Tibial artery (tissue), 4 donors: ENCODE measurements at regions not wholly inside any gene's neighbourhood (a gene's known extent, or its start where the extent isn't known, plus 50 kb on each side); places are given as distances from the start of the nearest gene placed in this dataset.

ENCODE experiments used
- DNase-seq, 2 donors: peaks; one replicate each; pipeline ENCODE4 v3.0.0-alpha.2; 2019
- H3K27ac ChIP-seq, 2 donors: fragments of 200-600 bp; sonication (generic) in 1 of 2; 1 replicate in 1 of 2; 2 replicates in 1 of 2; pipeline ENCODE4 v1.5.1; 2018 to 2019; ENCODE audit warnings: mild to moderate bottlenecking in 1 of 2
- H3K27me3 ChIP-seq, 2 donors: fragments of 200-600 bp; sonication (generic) in 1 of 2; one replicate each; pipeline versions ENCODE4 v1.5.1 to v1.6.0; 2016 to 2019
- H3K36me3 ChIP-seq, 3 donors: fragments of 200-600 bp; sonication (generic) in 2 of 3; one replicate each; pipeline ENCODE4 v1.5.1; 2016 to 2019; ENCODE audit warnings: mild to moderate bottlenecking in 2 of 3
- H3K4me1 ChIP-seq, 4 donors: fragments of 200-600 bp; sonication (generic) in 2 of 4; 1 replicate in 3 of 4; 2 replicates in 1 of 4; pipeline ENCODE4 v1.5.1; 2016 to 2019
- H3K4me3 ChIP-seq, 2 donors: fragments of 200-600 bp; sonication (generic) in 1 of 2; 1 replicate in 1 of 2; 2 replicates in 1 of 2; pipeline ENCODE4 v1.5.1; 2018 to 2019; ENCODE audit warnings: mild to moderate bottlenecking in 2 of 2
- H3K9me3 ChIP-seq, 3 donors: fragments of 200-600 bp; sonication (generic) in 1 of 3; one replicate each; pipeline ENCODE4 v1.5.1; 2016 to 2019
- intact Hi-C: fragments of 100-400 bp; cut with DNase I; formaldehyde crosslinking; loops from one replicate; pipeline ENCODE4 v1.15.0; 2023; ENCODE audit warnings: low total_unique reads
- TF ChIP-seq, protein P1 (sequence below), 2 experiments: fragments of 200-600 bp in 1 of 2; fragments of 450-650 bp in 1 of 2; IDR thresholded peaks; one replicate each; pipeline ENCODE4 v1.5.1; 2017 to 2019; ENCODE audit warnings: antibody characterized with exemption in 2 of 2, mild to moderate bottlenecking in 1 of 2, moderate library complexity in 1 of 2

DNA sequence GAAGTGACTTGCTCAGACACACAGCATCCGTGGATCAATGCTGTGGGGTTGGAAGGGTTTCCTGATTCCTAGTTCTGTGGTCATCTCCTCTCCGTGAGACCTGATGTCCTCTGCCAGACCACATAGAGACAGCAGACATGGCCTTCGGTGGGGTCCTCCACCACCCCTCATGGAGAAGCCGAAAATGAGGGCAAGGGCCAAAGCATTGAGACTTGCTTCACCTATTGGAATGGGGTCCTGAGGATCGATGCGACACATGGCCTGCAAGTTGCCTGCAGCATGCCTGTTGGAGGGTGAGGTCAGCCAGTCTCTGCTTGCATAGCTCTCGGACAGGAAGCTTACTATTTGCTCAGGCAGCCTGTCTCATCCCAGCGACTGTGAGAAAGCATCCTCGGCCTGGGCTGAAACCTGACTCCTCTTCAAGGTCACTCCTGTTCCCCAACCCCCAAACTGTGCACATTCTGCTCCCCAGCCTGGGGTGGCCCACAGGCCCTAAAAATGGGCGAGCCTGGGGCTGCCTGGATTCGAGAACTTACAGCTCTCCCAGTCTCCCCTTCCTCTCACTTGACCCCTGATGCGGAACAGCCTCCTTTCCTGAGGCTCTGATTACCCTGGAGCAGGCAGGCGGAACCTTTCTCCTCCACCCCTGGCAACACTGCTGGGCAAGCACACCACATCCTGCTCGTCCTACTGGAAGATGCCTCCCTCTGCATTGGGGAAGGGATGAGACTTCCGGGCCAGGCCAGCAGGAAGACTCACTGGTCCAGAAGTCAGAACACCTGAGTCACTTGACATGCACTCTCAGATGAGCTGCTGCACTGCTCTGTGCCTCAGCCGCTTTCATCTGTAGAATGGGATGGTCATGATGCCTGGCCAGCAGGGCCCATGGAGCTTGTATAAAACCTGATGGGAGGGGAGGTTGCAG lies 186.9 kb downstream of the RGS3 start:
- Histone ChIP-seq H3K27me3 (no peaks in the 10 kb centered on the region), H3K4me1 (peaks cover 0 to 28% (median 16%) of the 10 kb centered on the region in 4 donors), H3K27ac (no peak overlapping the region), H3K4me3 (no peak overlapping the region), H3K36me3 (no peaks in the 10 kb centered on the region), H3K9me3 (no peaks in the 10 kb centered on the region)
- TF ChIP-seq, protein P1, sequence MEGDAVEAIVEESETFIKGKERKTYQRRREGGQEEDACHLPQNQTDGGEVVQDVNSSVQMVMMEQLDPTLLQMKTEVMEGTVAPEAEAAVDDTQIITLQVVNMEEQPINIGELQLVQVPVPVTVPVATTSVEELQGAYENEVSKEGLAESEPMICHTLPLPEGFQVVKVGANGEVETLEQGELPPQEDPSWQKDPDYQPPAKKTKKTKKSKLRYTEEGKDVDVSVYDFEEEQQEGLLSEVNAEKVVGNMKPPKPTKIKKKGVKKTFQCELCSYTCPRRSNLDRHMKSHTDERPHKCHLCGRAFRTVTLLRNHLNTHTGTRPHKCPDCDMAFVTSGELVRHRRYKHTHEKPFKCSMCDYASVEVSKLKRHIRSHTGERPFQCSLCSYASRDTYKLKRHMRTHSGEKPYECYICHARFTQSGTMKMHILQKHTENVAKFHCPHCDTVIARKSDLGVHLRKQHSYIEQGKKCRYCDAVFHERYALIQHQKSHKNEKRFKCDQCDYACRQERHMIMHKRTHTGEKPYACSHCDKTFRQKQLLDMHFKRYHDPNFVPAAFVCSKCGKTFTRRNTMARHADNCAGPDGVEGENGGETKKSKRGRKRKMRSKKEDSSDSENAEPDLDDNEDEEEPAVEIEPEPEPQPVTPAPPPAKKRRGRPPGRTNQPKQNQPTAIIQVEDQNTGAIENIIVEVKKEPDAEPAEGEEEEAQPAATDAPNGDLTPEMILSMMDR (IDR thresholded peaks at IDR 0.05): no peak
- intact Hi-C loops: loop anchor here (10.0 kb wide), 1 partner anchor 376 kb away; the partner anchor contains the start of genes CDC26 and PRPF4
- DNase-seq: no peak

DNA sequence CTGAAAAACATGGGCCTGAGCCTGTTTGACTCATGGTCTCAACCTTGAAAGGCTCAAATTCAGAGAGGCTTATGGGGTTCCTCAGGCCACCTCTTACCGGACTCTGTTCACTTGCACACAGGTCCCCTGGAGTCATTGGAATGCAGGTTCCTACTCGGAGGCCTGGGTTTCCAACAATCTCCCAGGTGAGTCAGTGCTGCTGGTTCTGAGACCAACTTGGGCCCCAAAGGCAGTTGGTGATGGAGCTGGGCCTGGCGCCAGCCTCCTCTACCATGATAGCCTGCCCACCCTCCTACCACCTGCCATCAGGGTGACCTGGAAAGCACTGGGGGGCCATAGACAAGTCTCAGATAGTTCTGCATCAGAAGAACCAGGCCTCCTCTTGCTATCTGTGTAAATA lies 188.4 kb downstream of the RGS3 start:
- Histone ChIP-seq H3K36me3 (no peaks in the 10 kb centered on the region), H3K4me3 (no peak overlapping the region), H3K27ac (no peak overlapping the region), H3K27me3 (no peaks in the 10 kb centered on the region), H3K9me3 (no peaks in the 10 kb centered on the region), H3K4me1 (peaks cover 0 to 28% (median 16%) of the 10 kb centered on the region in 4 donors)
- TF ChIP-seq, protein P1 (IDR thresholded peaks at IDR 0.05): no peak
- intact Hi-C loops: loop anchor here (10.0 kb wide), 1 partner anchor 377 kb away; the partner anchor contains the start of genes CDC26 and PRPF4
- DNase-seq: no peak

DNA sequence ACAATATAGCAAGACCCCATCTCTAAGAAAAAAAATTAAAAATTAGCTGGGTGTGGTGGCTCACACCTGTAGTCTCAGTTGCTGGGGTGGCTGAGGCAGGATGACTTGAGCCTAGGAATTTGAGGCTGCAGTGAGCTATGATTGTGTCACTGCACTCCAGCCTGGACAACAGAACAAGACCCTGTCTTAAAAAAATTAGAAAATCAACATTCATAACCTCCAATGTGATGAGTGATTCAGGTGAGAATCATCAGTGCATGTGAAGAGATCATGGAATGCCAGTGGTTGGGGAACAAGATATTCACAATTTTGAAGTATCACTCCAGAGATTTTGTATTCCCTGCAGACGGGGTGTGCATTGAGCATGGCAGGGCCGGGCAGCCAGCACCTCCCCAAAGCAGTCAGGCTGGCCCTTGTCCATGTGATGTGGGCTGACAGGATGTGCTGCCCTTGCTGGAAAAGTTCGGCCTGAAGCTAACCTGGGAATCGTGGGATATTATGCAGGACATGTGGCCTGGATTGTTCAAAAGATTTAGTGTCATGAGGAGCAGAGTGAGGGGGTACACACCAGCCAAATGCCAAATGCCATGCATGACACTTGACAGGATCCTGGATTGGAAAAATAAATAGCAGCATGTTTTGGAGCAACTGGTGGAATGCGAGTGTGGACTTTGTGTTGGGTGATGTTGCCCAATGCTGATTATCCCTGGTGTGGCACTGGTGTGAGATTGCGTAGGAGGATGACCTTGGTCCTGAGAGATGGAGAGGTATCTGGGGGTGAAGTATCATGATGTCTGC lies 189.0 kb downstream of the RGS3 start:
- Histone ChIP-seq H3K36me3 (no peaks in the 10 kb centered on the region), H3K9me3 (no peaks in the 10 kb centered on the region), H3K27ac (no peak overlapping the region), H3K4me1 (peaks cover 0 to 28% (median 16%) of the 10 kb centered on the region in 4 donors), H3K4me3 (no peak overlapping the region), H3K27me3 (no peaks in the 10 kb centered on the region)
- intact Hi-C loops: loop anchor here (10.0 kb wide), 1 partner anchor 378 kb away; the partner anchor contains the start of genes CDC26 and PRPF4
- TF ChIP-seq, protein P1 (IDR thresholded peaks at IDR 0.05): no peak
- no peak for DNase-seq

DNA sequence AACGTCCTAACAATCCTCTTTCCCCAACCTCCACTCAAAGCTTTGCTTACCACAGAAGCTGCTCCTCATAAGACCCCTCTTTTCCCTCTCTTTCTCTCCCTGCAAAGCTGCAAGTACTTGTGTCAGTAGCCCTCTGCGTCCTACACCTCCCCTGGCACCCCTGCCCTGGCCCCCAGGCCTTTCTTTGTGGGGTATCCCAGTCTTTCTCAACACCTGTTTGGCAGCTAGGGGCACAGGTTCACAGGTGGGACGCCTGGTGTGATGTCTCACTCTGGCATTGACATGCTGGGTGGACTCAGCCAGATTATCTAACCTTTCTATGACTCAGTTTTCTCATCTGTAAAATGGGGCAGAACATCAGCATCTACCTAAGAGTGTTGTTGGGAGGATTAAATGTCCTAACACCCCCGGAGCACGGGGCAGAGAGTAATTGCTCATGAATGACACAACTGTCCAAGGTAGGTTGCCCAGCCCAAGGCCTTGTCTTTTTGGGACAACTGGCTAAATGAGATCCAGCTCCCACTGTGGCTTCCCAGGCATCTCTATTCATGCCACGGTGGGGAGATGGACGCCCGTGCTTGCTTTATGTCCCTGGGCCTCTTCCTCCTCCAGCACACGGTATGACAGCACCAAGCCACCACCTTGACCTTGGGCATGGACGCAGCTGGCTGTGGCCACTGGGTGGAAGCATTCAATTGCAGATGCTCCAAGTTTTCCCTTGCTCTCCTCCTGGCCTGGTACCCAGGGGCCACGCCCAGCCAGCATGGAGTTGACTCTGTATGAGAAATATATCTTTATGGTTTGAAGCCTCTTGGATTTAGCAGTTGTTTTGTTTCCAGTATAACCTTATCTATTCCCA lies 190.4 kb downstream of the RGS3 start:
- H3K9me3 ChIP-seq: no peaks in the 10 kb centered on the region
- H3K27me3 ChIP-seq: peaks cover 0 to 4% of the 10 kb centered on the region in 2 donors
- peak overlapping the region; percentile 65 to 74 for H3K27ac ChIP-seq
- TF ChIP-seq, protein P1 (IDR thresholded peaks at IDR 0.05): no peak
- peaks cover 0 to 24% (median 16%) of the 10 kb centered on the region in 4 donors for H3K4me1 ChIP-seq
- H3K4me3 ChIP-seq: no peak overlapping the region
- no peaks in the 10 kb centered on the region for H3K36me3 ChIP-seq
- intact Hi-C loops: loop anchor here (2.0 to 10.0 kb wide), 2 partner anchors 63 to 379 kb away; partner anchors contain the start of genes CDC26 and PRPF4
- DNase-seq: no peak
